SH-SY5Y (cell line): ENCODE measurements at regions not wholly inside any gene's neighbourhood (a gene's known extent, or its start where the extent isn't known, plus 50 kb on each side); places are given as distances from the start of the nearest gene placed in this dataset.

Source experiments
- GATA2 ChIP-seq: IDR thresholded peaks from 2 replicates; pipeline ENCODE4 v1.6.1; 2011; ENCODE audit warnings: mild to moderate bottlenecking, low read depth, low read length
- GATA3 ChIP-seq: IDR thresholded peaks from 2 replicates; pipeline ENCODE4 v1.6.1; 2011; ENCODE audit warnings: low read depth, mild to moderate bottlenecking, low read length, moderate library complexity

DNA sequence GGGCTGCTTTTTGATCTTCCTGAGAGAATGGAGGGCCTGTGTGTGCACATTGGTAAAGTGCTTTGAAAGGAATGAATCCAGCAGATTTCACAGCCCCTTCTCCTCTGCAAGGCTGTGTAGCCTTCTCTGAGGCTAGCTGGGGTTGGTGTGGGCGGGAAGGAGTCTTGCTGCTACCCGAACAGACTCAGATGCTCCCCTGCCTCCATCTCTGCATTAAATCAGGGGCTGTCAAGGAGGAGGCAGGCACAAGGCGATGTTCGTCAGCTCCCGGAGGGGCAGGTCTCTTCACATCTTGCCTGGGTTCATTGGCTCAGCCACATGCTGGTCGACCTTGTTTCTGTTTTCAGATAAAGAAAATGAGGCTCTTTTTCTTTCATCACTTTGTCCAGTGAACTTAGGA is 291.5 kb upstream of the SULF2 start:
- TF ChIP-seq GATA2 (no peak), GATA3 (no peak)
